GM19240 (cell line): ENCODE measurements at regions not wholly inside any gene's neighbourhood (a gene's known extent, or its start where the extent isn't known, plus 50 kb on each side); places are given as distances from the start of the nearest gene placed in this dataset.

ENCODE experiments used
- DNase-seq: peaks from one replicate; pipeline ENCODE4 v3.0.0; 2011; ENCODE audit warnings: low spot score; ENCODE audit not compliant: insufficient read length

GRCh38 chr16:22757202-22757601 is 56.8 kb upstream of the HS3ST2 start:
- no peak for DNase-seq

DNA sequence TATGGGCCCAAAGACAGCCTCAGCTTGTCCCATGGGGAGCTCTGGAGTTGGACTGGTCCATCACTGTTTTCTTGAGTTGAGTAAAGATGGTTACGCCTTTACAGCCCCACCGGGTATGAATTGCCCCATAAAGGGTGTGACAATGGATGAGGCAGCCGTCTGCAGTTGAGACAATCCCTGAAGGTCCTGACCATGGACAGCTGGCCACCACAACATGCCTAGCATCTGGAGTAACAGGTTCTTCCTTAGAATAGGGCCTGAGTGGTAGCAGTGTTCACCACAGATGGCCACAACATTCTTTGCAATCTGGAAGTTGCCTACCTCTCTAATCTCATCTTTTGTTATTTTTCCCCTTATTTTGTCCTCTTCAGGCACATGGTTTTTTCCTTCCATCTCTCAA is 51.5 kb upstream of the HS3ST2 start:
- DNase-seq = no peak

GRCh38 chr16:22763437-22764080 is 50.4 kb upstream of the HS3ST2 start:
- DNase-seq = no peak
